CD4-positive, alpha-beta T cell (primary cell): ENCODE measurements at regions not wholly inside any gene's neighbourhood (a gene's known extent, or its start where the extent isn't known, plus 50 kb on each side); places are given as distances from the start of the nearest gene placed in this dataset.

Experiments
- ATAC-seq: fragments of 200-7000 bp; cut with Tn5 transposase; one replicate; pipeline ENCODE4 v1.10.0; 2022; ENCODE audit warnings: mild to moderate bottlenecking; ENCODE audit not compliant: poor library complexity
- CTCF ChIA-PET: fragments of 350-600 bp; sonication (Branson Sonifier 250); formaldehyde crosslinking; loops from one replicate; lab custom pipeline; 2021; ENCODE audit warnings: antibody characterized with exemption, inconsistent platforms; lab: Charles Lee
- POLR2A ChIA-PET: fragments of 350-600 bp; sonication (Branson Sonifier 250); formaldehyde crosslinking; loops from one replicate; lab custom pipeline; 2021; ENCODE audit warnings: antibody characterized with exemption, inconsistent platforms; lab: Charles Lee
- DNase-seq, 14 experiments: peaks; one replicate each; pipeline ENCODE4 v3.0.0-alpha.2; 2013 to 2020; ENCODE audit warnings: mixed read lengths in 2 of 14
- H3K27ac ChIP-seq, 2 donors: one replicate each; pipeline versions ENCODE4 v1.5.1 to v1.7.0; 2013; ENCODE audit warnings: low read length in 2 of 2, low read depth in 1 of 2, mild to moderate bottlenecking in 1 of 2
- H3K27me3 ChIP-seq, 2 experiments: 1 replicate in 1 of 2; 2 replicates in 1 of 2; pipeline versions ENCODE4 v1.6.1 to v1.7.0; 2013; ENCODE audit warnings: low read length in 2 of 2, control low read depth in 1 of 2, mild to moderate bottlenecking in 1 of 2, moderate library complexity in 1 of 2; ENCODE audit not compliant: insufficient read depth in 2 of 2, control insufficient read depth in 1 of 2
- H3K36me3 ChIP-seq: one replicate; pipeline ENCODE4 v1.6.1; 2013; ENCODE audit warnings: low read length, control low read depth; ENCODE audit not compliant: insufficient read depth
- H3K4me1 ChIP-seq: one replicate; pipeline ENCODE4 v1.6.1; 2013; ENCODE audit warnings: low read length, control low read depth; ENCODE audit not compliant: insufficient read depth
- H3K4me3 ChIP-seq: one replicate; pipeline ENCODE4 v1.5.1; 2013; ENCODE audit warnings: mild to moderate bottlenecking, low read length, moderate library complexity
- H3K9me3 ChIP-seq, 2 experiments: 1 replicate in 1 of 2; 2 replicates in 1 of 2; pipeline versions ENCODE4 v1.6.1 to v1.7.0; 2013; ENCODE audit warnings: low read length in 2 of 2, mild to moderate bottlenecking in 2 of 2, control low read depth in 1 of 2, moderate library complexity in 1 of 2; ENCODE audit not compliant: control insufficient read depth in 1 of 2, insufficient read depth in 1 of 2
- H3K27ac Mint-ChIP-seq: one replicate; pipeline ENCODE4 v1.8.0; 2020; ENCODE audit warnings: mixed read lengths
- H3K27me3 Mint-ChIP-seq: one replicate; pipeline ENCODE4 v1.8.0; 2021; ENCODE audit warnings: mixed read lengths
- H3K36me3 Mint-ChIP-seq: one replicate; pipeline ENCODE4 v1.8.0; 2021; ENCODE audit warnings: low read depth, mixed read lengths
- H3K4me1 Mint-ChIP-seq: one replicate; pipeline ENCODE4 v1.8.0; 2021; ENCODE audit warnings: low read depth, mixed read lengths
- H3K4me3 Mint-ChIP-seq: one replicate; pipeline ENCODE4 v1.8.0; 2020; ENCODE audit warnings: mild to moderate bottlenecking, mixed read lengths
- H3K9me3 Mint-ChIP-seq: one replicate; pipeline ENCODE4 v1.8.0; 2020; ENCODE audit warnings: mixed read lengths
- intact Hi-C, 2 experiments: fragments of 100-400 bp; cut with DNase I in 1 of 2; cut with micrococcal nuclease in 1 of 2; formaldehyde crosslinking; loops; one replicate each; pipeline versions ENCODE4 v1.15.1 to v1.9.0; 2023 to 2025; cut with DNase I, micrococcal nuclease
- TF ChIP-seq, protein P1 (sequence below): fragments of 200-600 bp; IDR thresholded peaks from one replicate; pipeline ENCODE4 v1.8.0; 2022; ENCODE audit warnings: antibody characterized with exemption, mild to moderate bottlenecking

DNA sequence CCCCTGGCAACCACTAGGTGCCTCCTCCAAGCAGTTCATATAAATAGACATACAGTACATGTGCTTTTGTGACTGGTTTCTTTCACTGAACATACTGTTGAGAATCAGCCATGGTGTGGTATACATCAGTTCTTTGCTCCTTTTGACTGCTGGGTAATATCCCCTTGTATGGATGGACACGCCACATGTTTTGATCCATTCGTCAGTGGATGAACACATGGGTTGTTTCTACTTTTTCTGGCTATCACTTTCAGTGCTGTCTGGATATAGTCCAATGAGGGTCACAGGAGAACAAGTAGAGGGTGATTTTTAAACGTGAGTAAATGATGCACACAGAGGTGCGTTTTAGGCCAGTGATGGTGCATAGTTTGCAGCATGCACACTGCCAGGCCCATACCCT lies 183.9 kb downstream of the FOXA2 start:
- intact Hi-C loops = no loop called here
- no peak for ATAC-seq
- POLR2A ChIA-PET = no interaction called here

DNA sequence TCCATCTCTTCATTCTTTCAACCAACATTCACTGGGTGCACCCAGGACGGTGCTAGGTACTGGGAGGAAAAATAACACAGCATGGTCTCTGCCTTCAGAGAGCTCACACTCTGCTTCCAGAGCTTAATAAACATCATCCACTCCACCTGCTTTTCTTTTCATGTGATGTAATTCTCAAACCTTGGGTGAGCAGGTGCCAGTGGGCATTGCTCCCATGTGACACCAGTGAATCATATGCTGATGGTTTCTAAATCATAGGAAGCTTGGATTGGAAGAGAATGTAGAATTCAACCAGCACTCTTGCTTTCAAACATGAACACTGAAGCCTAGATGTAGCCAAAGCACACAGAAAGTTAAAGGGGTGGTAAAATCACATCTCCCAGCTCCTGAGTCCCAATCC lies 189.8 kb downstream of the FOXA2 start:
- no peaks in the 10 kb centered on the region for H3K27me3 ChIP-seq
- DNase-seq (no peak), ATAC-seq (no peak)
- intact Hi-C loops = no loop called here
- Mint-ChIP-seq H3K27me3 (no peaks in the 10 kb centered on the region), H3K9me3 (no peaks in the 10 kb centered on the region), H3K36me3 (no peaks in the 10 kb centered on the region), H3K4me3 (no peak overlapping the region), H3K4me1 (no peaks in the 10 kb centered on the region), H3K27ac (no peak overlapping the region)
- H3K4me3 ChIP-seq = no peak overlapping the region
- ChIA-PET POLR2A (no interaction called here), CTCF (no interaction called here)
- H3K36me3 ChIP-seq = no peaks in the 10 kb centered on the region
- TF ChIP-seq, protein P1, sequence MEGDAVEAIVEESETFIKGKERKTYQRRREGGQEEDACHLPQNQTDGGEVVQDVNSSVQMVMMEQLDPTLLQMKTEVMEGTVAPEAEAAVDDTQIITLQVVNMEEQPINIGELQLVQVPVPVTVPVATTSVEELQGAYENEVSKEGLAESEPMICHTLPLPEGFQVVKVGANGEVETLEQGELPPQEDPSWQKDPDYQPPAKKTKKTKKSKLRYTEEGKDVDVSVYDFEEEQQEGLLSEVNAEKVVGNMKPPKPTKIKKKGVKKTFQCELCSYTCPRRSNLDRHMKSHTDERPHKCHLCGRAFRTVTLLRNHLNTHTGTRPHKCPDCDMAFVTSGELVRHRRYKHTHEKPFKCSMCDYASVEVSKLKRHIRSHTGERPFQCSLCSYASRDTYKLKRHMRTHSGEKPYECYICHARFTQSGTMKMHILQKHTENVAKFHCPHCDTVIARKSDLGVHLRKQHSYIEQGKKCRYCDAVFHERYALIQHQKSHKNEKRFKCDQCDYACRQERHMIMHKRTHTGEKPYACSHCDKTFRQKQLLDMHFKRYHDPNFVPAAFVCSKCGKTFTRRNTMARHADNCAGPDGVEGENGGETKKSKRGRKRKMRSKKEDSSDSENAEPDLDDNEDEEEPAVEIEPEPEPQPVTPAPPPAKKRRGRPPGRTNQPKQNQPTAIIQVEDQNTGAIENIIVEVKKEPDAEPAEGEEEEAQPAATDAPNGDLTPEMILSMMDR = no peak
- no peaks in the 10 kb centered on the region for H3K9me3 ChIP-seq
- no peaks in the 10 kb centered on the region for H3K4me1 ChIP-seq
- H3K27ac ChIP-seq = no peak overlapping the region

More for the DNA sequence above, 183.9 kb downstream of the FOXA2 start:
- no peaks in the 10 kb centered on the region for H3K4me1 ChIP-seq
- Mint-ChIP-seq H3K36me3 (no peaks in the 10 kb centered on the region), H3K4me3 (no peak overlapping the region), H3K27me3 (peaks cover 13% of the 10 kb centered on the region), H3K9me3 (no peaks in the 10 kb centered on the region), H3K4me1 (peaks cover 5% of the 10 kb centered on the region), H3K27ac (no peak overlapping the region)
- no peak for DNase-seq
- peaks cover 0 to 4% of the 10 kb centered on the region in 2 experiments for H3K9me3 ChIP-seq
- H3K36me3 ChIP-seq = no peaks in the 10 kb centered on the region
- CTCF ChIA-PET = no interaction called here
- no peak overlapping the region for H3K27ac ChIP-seq
- TF ChIP-seq, protein P1 = no peak
- H3K4me3 ChIP-seq = no peak overlapping the region
- no peaks in the 10 kb centered on the region for H3K27me3 ChIP-seq

DNA sequence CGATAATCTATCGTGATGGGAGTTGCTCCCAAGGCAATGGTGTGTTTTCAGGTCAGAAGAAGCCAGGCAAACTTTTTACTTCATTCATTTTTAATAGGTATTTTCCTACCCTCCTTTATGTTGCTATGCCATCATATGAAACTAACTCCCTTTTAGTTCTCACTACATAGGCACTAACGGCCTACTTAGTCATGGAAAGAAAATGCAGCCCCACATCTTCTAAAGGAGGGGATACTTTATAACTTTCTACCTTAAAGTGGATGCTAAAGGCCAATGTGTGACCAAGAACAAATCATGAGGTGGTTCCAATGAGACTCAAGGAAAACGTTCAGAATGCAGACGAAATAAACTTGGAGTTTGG lies 193.8 kb downstream of the FOXA2 start:
- H3K4me3 ChIP-seq = no peak overlapping the region
- H3K27ac Mint-ChIP-seq = no peak overlapping the region
- no peak for DNase-seq
- H3K27ac ChIP-seq = no peak overlapping the region
- no peaks in the 10 kb centered on the region for H3K36me3 Mint-ChIP-seq
- CTCF ChIA-PET = no interaction called here
- TF ChIP-seq, protein P1 = no peak
- no peaks in the 10 kb centered on the region for H3K9me3 ChIP-seq
- no peaks in the 10 kb centered on the region for H3K27me3 Mint-ChIP-seq
- H3K4me1 ChIP-seq = no peaks in the 10 kb centered on the region
- no peak overlapping the region for H3K4me3 Mint-ChIP-seq
- H3K4me1 Mint-ChIP-seq = no peaks in the 10 kb centered on the region
- intact Hi-C loops = no loop called here
- no peaks in the 10 kb centered on the region for H3K27me3 ChIP-seq
- POLR2A ChIA-PET = no interaction called here
- no peaks in the 10 kb centered on the region for H3K36me3 ChIP-seq
- no peak for ATAC-seq
- H3K9me3 Mint-ChIP-seq = no peaks in the 10 kb centered on the region
